Hepatocyte (in vitro differentiated cells): ENCODE measurements at regions not wholly inside any gene's neighbourhood (a gene's known extent, or its start where the extent isn't known, plus 50 kb on each side); places are given as distances from the start of the nearest gene placed in this dataset.

ENCODE experiments used
- EZH2 ChIP-seq: fragments of 200-600 bp; sonication (generic); IDR thresholded peaks from 2 replicates; pipeline ENCODE4 v1.6.1; 2016; ENCODE audit warnings: antibody characterized with exemption, mild to moderate bottlenecking, borderline replicate concordance
- EZH2phosphoT487 ChIP-seq: fragments of 200-600 bp; sonication (generic); IDR thresholded peaks from one replicate; pipeline ENCODE4 v1.6.1; 2018; ENCODE audit warnings: antibody characterized with exemption, mild to moderate bottlenecking, low read depth, moderate library complexity; ENCODE audit not compliant: unreplicated experiment, severe bottlenecking
- TF ChIP-seq, protein P1 (sequence below): fragments of 200-600 bp; sonication (generic); IDR thresholded peaks from 2 replicates; pipeline ENCODE4 v1.5.1; 2016; ENCODE audit warnings: antibody characterized with exemption, mild to moderate bottlenecking; ENCODE audit not compliant: poor library complexity

DNA sequence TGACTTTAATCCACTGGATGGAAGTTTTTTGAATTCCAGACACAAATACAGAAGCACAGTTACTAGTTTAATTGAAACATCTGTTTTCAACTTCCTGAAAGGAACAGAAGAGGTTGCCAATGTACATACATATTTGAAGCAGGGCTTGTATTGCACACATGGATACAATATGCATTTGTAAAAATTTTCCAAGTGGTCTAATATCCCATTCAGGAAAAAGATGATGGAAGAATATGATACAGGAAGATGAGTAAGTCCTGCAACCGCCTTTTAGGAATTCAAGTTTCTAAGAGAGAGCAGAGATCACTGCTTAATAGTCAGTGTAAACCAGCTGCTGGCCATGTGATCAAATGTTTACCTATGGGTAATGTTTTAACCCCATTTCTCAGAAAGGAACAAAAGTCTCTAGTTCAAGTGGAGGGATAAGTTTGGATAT lies 265.4 kb downstream of the TRIB2 start:
- TF ChIP-seq, protein P1, sequence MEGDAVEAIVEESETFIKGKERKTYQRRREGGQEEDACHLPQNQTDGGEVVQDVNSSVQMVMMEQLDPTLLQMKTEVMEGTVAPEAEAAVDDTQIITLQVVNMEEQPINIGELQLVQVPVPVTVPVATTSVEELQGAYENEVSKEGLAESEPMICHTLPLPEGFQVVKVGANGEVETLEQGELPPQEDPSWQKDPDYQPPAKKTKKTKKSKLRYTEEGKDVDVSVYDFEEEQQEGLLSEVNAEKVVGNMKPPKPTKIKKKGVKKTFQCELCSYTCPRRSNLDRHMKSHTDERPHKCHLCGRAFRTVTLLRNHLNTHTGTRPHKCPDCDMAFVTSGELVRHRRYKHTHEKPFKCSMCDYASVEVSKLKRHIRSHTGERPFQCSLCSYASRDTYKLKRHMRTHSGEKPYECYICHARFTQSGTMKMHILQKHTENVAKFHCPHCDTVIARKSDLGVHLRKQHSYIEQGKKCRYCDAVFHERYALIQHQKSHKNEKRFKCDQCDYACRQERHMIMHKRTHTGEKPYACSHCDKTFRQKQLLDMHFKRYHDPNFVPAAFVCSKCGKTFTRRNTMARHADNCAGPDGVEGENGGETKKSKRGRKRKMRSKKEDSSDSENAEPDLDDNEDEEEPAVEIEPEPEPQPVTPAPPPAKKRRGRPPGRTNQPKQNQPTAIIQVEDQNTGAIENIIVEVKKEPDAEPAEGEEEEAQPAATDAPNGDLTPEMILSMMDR = no peak
- TF ChIP-seq EZH2 (no peak), EZH2phosphoT487 (no peak)
